Upper lobe of left lung (tissue), 4 donors: ENCODE measurements at regions not wholly inside any gene's neighbourhood (a gene's known extent, or its start where the extent isn't known, plus 50 kb on each side); places are given as distances from the start of the nearest gene placed in this dataset.

Experiments used
- CTCF ChIP-seq, 6 experiments: fragments of 450-650 bp in 4 of 6; fragments of 200-600 bp in 2 of 6; sonication (generic) in 2 of 6; IDR thresholded peaks; one replicate each; pipeline ENCODE4 v1.5.1; 2016 to 2019; ENCODE audit warnings: antibody characterized with exemption in 6 of 6
- POLR2A ChIP-seq, 4 donors: fragments of 450-650 bp; IDR thresholded peaks; one replicate each; pipeline ENCODE4 v1.5.1; 2016 to 2017; ENCODE audit warnings: antibody characterized with exemption in 4 of 4, mild to moderate bottlenecking in 2 of 4

GRCh38 chr17:52294301-52294700 is 135.8 kb upstream of the CA10 start:
- TF ChIP-seq CTCF (IDR thresholded peaks at IDR 0.05): no peak
- TF ChIP-seq POLR2A (IDR thresholded peaks at IDR 0.05): no peak
